IMR-90 (cell line): ENCODE measurements at regions not wholly inside any gene's neighbourhood (a gene's known extent, or its start where the extent isn't known, plus 50 kb on each side); places are given as distances from the start of the nearest gene placed in this dataset.
"Not testable (repeated sequence)": the region's sequence is repeated elsewhere in the genome, so short reads cannot be mapped to it uniquely, and the experiment has no call there.

Experiments used
- CTCF ChIP-seq: conservative IDR thresholded peaks from 2 replicates; pipeline ENCODE4 v1.5.1; 2012; ENCODE audit warnings: mild to moderate bottlenecking, low read depth, low read length, improper control_type of control experiment
- ELK1 ChIP-seq: fragments of 150-350 bp; IDR thresholded peaks from 2 replicates; pipeline ENCODE4 v1.6.1; 2016; ENCODE audit warnings: low read depth, mild to moderate bottlenecking, low read length, moderate library complexity, borderline replicate concordance
- RAD21 ChIP-seq: IDR thresholded peaks from 2 replicates; pipeline ENCODE4 v1.6.1; 2012; ENCODE audit warnings: low read length, improper control_type of control experiment
- RCOR1 ChIP-seq: IDR thresholded peaks from 2 replicates; pipeline ENCODE4 v1.6.1; 2012; ENCODE audit warnings: mild to moderate bottlenecking, low read length, improper control_type of control experiment; ENCODE audit not compliant: insufficient replicate concordance
- USF2 ChIP-seq: fragments of 150-350 bp; IDR thresholded peaks from 2 replicates; pipeline ENCODE4 v1.6.1; 2017; ENCODE audit warnings: mild to moderate bottlenecking, antibody characterized with exemption, low read length, low read depth

GRCh38 chr13:54268013-54268695 is 1239.5 kb downstream of the OLFM4 start:
- TF ChIP-seq RAD21, CTCF, USF2, RCOR1, ELK1: not testable (repeated sequence)
